ENCODE measurements at regions not wholly inside any gene's neighbourhood (a gene's known extent, or its start where the extent isn't known, plus 50 kb on each side); places are given as distances from the start of the nearest gene placed in this dataset.

DNA sequence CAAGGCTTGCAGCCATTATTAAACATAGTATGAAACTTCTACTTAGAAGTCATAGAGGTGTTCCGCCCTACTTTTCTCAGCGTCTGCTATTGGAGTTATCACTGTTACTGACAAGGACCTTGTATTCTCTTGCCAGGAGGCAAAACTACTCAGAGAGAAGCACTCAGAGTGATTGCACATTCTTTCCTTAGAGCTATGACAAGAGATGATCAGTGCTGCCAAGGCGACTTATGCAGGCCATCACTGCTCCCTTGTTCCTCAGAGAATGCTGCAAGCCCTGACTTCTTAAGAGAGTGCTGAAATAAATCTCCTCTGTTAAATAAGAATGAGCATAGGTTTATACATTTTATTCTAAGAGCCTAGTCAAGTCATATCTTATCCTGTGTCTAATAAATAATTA lies 534.6 kb upstream of the PHF14 start:
- TF ChIP-seq CTCF (IDR thresholded peaks at IDR 0.05) (no peak), POLR2A (IDR thresholded peaks at IDR 0.05) (no peak), EP300 (IDR thresholded peaks at IDR 0.05) (no peak)
